ENCODE measurements at regions not wholly inside any gene's neighbourhood (a gene's known extent, or its start where the extent isn't known, plus 50 kb on each side); places are given as distances from the start of the nearest gene placed in this dataset.

DNA sequence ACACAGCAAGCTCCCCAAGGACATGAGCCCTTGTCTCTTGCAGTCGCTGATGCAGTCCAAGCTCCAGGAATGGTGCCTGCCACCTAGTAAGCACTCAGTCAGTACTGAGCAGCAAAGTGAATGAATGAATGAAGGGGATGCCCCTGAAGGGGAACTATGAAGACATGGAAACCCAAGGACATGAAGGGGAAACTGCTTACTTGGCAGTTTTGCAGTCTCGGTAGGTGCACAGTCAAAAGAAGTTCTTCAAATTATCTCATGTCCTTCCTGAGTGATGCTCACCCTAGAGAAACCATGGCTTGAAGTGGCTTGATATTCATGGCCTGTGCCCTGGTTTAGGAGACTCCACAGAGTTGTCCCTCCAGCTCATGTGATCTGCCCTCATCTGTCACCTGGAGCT, 102.1 kb upstream of the DLX2 start:
- DNase-seq = no peak

DNA sequence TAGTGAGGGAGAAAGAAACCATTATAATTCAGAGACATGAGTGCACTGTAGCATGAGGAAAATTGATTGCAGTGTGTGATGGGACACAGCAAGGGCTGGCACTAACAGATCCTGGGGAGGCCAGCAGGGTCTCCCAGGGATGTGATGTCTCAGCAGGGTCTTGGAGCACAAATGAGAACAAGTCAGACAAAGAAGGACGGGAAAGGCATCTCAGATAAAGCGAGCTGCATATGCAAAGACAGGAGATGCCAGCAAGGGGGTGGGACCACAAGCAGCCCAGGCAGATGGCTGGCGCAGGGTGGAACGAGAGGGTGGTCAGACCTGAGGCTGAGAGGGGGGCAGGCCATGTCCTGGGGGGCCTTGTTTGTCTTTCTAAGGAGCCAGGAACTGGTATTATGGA, 102.6 kb upstream of the DLX2 start:
- DNase-seq = no peak

DNA sequence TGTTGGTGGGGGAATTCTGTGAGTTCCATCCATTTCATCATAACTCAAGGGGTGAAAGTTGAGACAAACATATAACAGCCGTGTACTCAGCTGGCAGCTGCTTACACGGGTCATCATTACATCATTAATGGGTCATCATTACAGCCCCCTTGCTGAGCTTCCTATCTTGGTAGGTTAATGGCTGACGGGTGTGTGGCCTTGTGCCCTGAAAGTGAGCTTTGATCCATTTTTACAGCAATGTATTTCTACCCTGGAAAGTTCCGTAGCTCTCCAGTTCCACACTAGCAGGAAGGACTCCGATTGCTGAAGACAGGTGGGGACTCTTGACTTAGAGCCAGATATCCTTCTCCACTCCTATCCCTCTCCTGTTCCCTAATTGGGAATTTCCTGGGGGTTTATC, 105.2 kb upstream of the DLX2 start:
- no peak for DNase-seq

DNA sequence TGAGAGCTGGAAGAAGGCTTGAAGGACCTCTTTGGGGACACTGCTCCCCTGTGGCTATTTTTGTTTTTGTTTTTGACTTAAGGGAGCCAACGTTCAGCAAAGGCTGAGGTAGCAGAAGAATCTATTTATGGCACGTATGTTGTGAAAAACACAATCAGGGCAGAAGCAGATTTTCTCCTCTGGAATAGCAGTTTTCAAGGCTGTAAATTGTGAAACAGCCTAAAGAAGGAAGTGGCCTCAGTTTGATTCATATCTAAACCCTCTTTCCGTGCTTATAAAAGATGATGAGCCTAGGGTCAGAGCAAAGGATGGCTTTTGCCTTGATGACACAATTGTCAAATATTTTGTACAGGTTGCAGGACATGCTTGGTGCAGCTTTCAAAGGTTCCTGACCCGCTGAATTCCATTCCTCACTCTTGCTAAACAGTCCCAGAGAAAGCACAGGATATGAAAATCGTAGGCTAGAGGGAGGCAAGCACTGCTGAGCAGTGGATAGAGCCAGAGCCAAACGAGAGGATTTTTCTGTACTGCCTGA, 106.2 kb upstream of the DLX2 start:
- no peak for DNase-seq

DNA sequence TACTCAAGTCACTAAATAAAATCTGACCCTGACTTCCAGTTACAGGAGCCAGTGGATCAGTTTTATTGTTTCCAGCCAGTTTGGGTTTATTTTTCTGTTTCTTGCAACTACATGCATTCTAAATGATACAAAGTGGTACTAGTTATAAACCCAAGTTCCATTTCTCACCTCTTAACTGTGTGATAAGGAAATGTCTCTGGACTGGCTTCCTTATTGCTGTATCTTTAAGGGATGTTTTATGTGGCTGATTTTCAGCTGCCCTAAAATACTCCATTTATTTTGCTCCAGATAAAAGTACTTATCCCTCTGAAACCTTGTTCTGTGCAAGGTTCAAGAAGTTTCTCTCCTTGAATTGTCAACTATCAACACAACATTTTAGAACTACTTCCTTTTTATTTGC, 107.9 kb upstream of the DLX2 start:
- DNase-seq = no peak

DNA sequence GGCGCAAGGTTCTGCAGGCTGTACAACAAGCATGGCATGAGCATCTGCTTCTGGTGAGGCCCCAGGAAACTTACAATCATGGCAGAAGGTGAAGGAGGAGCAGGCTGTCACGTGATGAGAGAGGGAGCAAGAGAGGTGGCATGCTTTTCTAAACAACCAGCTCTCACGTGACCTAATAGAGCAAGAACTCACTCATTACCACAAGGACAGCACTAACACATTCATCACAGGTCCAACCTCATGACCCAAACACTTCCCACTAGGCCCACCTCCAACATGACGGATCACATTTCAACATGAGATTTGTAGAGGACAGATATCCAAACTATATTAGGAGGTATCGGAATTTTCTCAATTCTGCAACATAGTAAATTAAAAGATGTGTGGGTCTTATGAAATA, 108.8 kb upstream of the DLX2 start:
- no peak for DNase-seq

DNA sequence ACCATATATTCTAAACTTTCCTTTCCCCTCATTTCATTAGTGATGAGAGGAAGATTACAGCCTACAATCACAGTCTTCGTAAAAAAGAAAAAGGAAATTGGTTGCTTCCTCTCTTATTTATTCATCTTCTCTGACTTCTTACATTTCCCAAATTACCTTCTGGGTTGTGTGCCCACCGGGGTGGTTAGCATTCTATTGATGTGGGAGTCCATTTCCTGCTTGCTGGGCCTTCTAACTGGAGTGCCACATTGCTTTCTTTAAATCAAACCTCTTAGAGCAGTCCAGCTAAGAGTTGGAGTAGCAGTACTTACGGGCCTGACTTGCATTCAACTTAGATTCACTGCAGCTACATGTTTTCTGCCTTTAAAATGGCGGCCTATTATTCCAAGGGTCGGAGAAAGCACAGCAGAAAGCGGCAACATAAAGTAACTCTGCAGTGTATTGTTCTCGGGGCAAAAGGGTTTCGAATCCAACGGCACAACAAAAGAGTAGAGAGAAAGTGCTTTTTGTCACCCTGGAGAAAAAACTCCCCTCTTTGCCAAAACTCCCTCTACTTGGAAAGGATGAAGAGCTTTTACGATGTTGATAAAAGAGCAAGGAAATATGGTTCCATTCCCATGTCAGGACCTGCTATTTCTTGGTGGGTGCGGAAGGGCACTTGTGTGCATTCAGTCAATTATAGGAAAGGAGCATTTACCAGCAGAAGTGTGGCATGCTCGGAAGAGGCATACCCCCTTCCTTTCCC, 110.6 kb upstream of the DLX2 start:
- no peak for DNase-seq

DNA sequence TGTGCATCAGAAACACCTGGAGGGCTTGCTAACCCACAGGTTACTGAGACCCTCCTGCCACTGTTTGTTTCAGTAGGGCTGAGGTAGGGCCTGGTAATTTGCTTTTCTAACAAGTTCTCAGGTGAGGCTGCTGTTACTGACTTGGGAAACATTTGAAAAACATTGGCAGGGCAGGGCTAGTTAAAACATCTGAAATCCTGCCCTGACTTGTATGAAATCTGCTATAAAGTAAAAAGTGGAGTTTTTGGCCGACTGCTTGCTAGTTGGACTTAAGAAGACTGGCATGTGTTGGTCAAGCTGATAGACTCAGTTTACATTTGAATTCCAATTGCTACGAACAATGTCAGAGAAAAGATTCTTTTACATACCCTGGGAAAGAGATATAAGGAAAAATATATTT, 111.6 kb upstream of the DLX2 start:
- no peak for DNase-seq

DNA sequence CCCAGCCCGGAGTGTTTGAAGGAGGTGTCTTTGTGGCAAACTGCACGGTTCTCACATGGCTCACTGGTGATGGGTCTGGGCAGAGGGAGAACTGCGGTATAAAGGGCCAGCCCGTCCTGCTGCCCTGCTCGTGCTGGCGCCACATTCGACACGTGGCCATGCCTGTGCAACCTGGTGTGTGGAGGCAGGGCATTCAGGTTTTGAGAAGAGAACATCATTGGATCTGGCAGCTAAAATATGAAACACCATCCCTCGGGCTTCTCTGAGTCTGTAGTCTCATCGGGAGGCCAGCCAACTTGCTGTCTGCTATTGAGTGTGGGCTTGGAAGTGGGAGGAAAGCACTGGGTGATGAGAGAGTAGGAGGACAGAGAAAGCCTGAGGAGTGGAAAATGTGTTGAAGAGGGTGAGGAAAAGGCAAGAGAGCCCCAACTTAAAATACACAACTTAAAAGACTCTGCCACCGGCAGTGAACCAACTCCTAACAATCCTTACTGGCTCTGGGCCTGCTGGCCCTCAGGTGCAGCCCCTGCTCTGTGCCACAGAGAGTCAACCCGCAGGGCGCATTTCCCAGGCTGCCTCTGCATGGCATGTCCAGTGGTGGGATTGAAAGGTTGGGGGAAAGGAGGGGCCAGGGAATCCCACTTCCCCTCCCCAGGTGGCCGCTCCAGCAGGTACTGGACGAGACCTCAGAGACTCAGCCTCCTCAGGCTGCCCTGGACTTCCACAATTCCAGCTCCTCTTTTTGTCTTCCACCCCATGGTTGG, 112.7 kb upstream of the DLX2 start:
- DNase-seq = no peak

DNA sequence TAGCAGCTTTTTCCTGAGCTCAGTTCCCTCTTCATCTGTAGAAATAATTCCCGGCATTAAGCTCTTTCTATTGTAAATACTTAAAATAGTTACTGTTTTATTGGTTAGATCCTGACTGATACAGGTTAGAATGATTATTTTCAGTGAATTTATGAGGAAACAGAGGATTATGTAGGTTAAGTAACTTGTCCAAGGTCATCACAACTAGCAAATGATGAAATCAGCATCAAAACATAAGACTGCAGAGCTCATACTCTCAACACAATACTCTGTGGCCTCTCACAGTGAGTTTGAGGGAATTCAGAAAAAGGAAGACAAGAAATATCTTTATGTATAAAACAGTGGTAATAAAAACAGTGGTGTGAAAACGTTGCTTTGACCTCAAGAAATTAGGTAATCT, 113.2 kb upstream of the DLX2 start:
- no peak for DNase-seq

DNA sequence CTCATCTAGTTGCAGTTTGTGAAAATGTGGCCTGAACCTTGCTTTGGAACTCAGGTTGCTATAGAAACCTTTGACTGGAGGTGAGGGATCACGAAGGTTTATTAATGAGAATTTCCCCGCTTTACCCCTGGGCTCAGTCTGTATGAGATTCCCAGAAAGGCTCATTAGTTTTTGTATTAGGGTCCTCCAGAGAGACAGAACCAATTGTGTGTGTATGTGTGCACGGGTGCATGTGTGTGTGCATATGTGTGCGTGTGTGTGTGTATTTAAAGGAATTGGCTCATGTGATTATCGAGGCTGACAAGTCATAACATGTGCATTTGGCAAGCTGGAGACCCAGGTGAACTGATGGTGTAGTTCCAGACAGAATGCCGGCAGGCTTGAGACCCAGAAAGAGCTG, 113.8 kb upstream of the DLX2 start:
- DNase-seq = no peak

DNA sequence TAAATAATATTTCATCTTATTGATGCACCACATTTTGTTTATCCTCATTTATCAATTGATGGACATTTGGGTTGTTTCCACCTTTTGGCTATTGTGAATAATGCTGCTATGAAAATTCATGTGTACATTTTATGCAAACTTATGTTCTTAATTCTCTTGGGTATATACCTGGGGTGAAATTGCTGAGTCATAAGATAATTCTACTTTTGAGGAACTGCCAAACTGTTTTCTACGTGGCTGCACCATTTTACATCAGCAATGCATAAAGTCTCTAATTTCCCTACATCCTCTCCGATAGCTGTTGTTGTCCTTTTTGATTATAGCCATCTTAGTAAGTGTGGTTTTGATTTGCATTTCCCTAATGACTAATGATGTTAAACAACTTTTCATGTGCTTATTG, 116.5 kb upstream of the DLX2 start:
- DNase-seq = no peak

DNA sequence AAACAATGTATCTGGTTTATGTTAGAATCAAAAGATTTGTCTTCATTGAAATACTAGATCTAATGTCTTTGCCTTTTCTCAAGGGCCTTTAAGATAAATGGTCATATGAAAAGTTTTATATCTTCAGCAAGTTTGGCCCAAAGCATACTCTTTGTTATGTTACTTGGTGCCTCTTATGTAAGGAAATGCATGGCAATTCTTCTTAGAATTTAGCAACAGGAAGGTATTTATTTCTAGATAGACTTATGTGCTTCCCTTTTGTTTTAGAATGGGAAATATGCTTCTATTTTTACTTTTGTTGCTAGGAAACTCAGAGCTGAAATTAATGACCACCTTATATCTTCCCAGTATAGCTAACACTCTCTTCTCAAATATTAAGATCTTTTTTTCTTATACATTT, 117.4 kb upstream of the DLX2 start:
- DNase-seq = no peak

DNA sequence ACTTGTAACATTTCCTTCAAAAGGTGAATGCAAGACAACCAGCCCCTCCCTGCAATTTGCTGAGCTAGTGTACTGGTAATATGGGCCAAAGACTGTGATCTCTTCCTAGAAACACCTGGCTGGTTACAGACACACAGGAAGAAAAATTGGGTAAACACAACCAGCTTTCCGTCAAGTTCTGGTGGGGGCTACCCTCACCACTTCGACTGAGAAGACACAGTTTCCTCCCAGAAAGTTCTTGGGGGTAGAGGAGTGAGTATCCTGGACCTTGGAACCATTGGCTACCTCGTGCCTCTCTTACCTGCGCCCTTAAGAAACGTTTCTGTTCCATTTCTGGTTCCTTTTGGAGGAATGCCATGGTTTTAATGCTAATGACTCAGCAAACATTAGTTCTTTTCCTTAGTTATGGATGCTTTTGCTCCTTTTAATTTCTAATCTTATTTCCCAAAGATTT, 120.9 kb upstream of the DLX2 start:
- no peak for DNase-seq

DNA sequence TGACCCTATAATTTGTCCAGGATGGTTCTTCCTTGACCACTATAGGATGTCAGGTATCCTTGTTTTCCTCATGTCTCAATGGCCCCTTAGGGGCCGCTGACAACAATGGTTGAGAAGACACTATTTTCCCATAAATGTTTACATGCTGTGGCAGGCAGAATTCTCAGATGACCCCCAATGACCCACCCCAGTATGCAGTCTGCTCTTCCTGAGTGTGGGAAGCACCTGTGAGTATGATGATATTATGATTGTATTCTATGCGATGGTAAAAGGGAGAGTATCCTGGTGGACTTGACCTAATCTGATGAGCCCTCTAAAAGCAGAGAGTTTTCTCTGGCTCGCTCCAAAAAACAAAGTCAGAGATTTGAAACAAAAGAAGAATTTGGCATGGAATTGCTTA, 123.1 kb upstream of the DLX2 start:
- no peak for DNase-seq

DNA sequence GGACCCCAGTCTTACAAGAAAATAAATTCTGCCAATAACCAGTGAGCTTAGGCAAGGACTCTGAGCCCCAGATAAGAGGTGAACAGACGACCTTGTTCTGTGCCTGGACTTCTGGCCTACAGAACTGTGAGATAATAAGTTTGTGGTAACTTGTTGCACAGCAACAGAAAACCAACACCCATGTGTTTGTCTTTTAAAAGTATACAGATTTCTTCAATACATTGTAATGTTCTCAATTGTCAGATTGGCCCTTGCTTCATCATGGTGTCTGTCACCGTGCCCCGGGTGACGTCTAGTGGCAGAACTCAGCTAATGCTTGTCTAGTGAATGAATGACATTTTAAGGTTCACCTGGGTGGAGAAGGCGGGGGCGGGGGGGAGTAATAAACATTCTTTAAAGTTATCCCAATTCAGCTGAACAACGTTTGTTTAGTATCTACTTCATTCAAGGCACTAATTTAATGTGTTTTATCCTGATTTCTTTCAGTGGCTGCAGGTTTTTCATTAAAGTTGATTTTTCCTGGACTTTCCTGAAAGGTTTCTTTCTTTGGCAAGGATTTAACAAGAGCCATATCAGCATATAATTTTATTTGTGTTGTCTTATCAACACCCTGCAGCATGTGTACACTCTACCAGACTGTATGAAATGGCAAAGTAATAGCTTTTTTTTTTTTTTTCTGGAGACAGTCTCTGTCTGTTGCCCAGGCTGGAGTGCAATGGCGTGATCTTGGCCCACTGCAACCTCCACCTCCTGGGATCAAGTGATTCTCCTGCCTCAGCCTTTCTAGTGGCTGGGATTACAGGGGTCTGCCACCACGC, 123.8 kb upstream of the DLX2 start:
- no peak for DNase-seq

DNA sequence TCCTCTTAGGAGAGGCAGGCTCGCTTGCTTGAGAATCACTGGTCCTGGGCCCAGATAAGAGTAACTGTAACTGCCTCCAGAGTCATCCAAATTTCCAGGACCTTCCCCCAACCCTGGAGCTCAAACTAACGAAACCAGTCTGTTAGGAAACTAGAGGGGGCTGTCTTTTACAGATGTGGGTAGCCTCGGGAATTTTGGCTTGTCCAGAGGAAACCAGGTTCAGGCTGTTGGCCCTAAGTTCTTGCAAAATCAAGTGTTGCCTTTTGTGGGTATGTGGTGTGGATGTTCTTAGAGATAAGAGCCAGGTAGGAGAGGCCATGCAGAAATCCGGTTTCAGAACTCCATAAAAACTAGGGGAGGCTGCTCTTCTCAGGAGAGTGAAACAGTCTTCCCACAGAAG, 125.0 kb upstream of the DLX2 start:
- no peak for DNase-seq

DNA sequence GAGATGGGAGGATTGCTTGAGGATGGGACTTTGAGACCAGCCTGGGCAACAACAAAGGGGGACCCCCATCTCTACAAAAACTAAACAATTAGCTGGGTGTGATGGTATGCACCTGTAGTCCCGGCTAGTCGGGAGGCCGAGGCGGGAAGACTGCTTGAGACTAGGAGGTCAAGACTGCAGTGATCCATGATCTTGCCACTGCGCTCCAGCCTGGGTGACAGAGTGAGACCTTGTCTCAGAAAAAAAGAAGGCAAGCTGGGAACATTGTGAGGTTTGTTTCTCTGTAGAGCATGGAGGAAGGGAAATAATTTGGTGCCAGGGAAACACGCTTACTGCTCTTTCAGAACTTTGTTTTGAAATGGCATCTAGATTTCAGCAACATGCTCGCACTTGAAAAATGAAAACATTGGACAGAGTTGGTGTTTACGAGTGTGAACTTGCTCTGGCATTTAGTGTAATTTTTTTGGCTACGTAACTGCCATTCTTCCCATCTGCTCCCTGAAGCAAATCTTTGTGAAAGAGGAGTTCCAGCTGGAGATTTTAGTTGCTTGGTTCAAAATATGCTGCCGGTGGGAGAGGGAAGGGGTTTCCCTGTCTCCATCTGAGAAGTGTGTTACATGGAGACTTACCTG, 125.6 kb upstream of the DLX2 start:
- DNase-seq = no peak

DNA sequence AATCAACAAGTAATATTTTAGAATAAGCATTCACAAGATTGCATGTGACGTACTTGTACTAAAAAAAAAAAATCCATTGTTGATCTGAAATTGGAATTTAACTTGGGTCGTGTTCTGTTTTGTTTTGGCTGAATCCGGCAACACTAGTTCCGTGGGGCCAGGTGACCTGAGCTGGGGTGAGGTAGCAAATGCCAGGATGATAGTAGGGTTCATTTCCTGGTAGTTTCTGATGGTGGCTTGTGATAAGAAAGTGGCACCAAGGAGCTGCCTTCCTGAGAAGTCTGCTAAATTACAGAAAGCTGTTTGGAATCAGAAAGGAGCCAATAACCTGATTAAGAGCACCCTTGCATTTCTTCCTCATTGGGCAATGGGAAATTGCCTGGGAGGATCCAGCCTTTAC, 126.4 kb upstream of the DLX2 start:
- DNase-seq = no peak

DNA sequence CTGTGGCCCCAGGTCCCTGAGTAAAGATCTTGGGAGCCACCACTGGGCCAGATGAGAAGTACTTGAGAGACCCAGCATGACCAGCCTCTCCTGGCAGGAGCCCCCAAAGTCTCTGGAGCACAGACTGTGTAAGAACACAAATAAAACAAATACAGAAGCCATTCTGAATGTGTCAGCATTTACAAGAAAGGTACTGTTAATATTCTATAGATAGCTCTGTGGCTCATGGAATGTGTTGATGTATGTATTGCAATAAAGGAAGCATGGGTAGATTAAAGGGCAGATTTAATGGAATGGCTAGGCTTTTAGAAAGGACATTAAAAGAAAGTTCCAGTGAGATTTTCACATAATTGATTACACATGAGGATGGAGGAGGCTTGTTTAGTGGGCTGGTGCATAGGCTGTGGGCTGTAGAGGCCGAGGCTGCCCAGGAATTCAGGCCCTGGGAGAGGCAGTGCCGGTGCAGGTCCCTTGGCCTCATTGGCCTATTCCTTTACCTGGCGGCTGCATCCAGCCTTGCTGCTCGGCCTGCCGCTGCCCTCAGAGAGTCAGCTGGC, 127.7 kb upstream of the DLX2 start:
- DNase-seq = no peak

DNA sequence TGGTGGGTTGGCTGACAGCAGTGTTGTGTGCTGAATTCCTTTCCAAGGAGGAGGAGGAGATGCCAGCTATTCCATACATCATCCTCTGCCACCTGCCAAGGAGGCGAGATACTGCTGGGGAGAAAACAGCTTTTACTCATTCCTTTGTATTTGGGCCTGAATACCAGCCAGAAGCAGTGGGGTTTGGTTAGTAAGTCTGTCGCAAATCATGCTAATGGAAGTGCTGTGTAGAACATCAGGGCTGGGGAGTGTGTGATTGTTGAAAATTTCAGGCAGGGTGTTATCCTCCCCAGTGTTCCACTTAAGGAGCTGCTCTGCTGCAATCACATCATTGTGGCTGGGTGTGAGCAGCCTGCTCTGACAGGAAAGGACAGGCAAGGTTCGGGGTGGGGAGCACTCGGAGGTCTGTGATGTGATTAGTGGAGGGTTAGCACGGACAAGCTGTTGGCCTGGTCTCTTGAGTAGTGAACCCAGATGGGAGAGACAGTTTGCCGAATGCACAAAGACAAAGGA, 128.2 kb upstream of the DLX2 start:
- no peak for DNase-seq

DNA sequence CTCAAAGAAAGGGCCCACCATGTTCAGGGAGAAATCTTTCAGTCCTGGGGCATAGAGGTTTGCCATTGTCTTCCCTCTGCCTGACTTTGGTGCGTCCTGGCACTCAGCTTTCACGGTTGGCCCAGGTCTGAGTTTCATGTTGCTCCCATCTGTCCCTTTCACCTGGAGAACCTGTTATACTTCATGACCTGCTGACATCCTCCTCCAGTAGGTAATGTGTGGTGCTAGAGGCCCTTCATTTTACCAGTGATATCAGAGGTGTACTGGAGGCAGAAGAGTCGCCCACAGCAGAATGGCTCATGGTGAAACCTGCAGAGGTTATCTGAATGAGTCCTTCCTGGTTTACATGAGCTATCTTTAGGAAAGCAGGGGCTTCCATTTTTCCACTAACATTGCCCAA, 128.8 kb upstream of the DLX2 start:
- no peak for DNase-seq

All from NCI-H1436 (cell line).